ENCODE measurements at regions not wholly inside any gene's neighbourhood (a gene's known extent, or its start where the extent isn't known, plus 50 kb on each side); places are given as distances from the start of the nearest gene placed in this dataset.

DNA sequence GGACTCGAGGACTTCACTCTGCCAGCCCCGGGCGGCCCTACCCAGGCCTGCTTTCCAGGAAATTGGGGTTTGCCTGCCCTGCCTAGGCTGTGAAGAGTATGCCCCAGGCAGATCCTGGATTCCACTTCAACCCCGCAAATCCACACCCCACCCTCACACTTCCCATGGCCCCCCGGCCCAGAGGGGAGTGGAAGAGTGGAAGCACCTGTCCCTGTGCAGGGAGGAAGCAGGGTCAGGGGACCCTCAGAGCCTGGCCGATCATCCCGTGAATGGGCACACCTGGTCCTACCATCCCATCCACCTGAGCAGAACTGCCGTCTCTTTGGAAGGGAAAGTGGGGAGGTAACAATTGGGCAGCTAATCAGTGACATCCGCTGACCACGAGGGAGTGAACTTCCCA is 245.2 kb downstream of the EIPR1 start:
- no peak overlapping the region for H3K27ac Mint-ChIP-seq (ENCODE audit: unreplicated experiment)
- peaks cover 2% of the 10 kb centered on the region for H3K9me3 Mint-ChIP-seq (ENCODE audit: unreplicated experiment)
- peaks cover 5% of the 10 kb centered on the region for H3K36me3 Mint-ChIP-seq (ENCODE audit: unreplicated experiment)
- TF ChIP-seq, protein P1, sequence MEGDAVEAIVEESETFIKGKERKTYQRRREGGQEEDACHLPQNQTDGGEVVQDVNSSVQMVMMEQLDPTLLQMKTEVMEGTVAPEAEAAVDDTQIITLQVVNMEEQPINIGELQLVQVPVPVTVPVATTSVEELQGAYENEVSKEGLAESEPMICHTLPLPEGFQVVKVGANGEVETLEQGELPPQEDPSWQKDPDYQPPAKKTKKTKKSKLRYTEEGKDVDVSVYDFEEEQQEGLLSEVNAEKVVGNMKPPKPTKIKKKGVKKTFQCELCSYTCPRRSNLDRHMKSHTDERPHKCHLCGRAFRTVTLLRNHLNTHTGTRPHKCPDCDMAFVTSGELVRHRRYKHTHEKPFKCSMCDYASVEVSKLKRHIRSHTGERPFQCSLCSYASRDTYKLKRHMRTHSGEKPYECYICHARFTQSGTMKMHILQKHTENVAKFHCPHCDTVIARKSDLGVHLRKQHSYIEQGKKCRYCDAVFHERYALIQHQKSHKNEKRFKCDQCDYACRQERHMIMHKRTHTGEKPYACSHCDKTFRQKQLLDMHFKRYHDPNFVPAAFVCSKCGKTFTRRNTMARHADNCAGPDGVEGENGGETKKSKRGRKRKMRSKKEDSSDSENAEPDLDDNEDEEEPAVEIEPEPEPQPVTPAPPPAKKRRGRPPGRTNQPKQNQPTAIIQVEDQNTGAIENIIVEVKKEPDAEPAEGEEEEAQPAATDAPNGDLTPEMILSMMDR (IDR thresholded peaks at IDR 0.05; ENCODE audit: partially characterized antibody, unreplicated experiment), result no peak
- H3K27me3 Mint-ChIP-seq (ENCODE audit: unreplicated experiment), result peaks cover 2% of the 10 kb centered on the region
- DNase-seq, result no peak
- H3K4me3 Mint-ChIP-seq (ENCODE audit: unreplicated experiment), result no peak overlapping the region
- peaks cover 19% of the 10 kb centered on the region for H3K4me1 Mint-ChIP-seq (ENCODE audit: low read depth, unreplicated experiment)

DNA sequence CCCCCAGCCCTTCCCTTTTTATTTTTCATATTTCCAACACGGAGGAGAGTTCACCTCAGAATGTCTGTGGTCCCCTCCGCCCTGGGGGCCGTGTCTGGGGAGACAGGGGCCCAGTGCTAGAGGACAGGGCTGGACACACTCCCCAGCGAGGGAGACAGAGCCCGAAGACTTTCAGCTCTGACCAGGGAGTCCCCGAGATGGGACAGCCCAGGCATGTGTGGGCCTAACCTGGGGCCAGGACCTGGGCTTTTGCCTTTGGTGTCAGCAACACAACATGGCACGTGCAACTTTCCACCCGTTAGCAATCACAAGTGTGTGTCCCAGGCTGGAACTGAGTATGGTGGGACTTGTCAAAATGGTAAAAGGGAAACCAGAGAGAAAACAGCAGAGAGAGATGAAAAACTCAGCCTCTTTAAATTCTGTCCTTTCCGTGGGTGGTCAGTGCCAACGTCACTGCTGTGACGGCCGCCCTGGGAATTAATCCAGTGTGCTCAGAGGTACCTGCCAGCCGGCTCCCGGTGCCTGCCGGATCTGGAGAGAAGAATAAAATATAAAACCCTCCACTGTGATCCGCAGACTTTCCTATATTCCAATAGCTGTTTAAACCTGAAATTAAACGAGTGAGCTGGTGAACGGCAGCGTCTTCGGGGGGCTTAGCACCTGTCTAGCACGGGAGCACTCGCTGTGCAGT is 245.8 kb downstream of the EIPR1 start:
- Mint-ChIP-seq H3K27me3 (ENCODE audit: unreplicated experiment) (peaks cover 6% of the 10 kb centered on the region), H3K27ac (ENCODE audit: unreplicated experiment) (no peak overlapping the region), H3K36me3 (ENCODE audit: unreplicated experiment) (peaks cover 5% of the 10 kb centered on the region), H3K4me3 (ENCODE audit: unreplicated experiment) (no peak overlapping the region), H3K9me3 (ENCODE audit: unreplicated experiment) (peaks cover 6% of the 10 kb centered on the region), H3K4me1 (ENCODE audit: low read depth, unreplicated experiment) (peaks cover 26% of the 10 kb centered on the region)
- TF ChIP-seq, protein P1 (IDR thresholded peaks at IDR 0.05; ENCODE audit: partially characterized antibody, unreplicated experiment), result no peak
- DNase-seq, result no peak

DNA sequence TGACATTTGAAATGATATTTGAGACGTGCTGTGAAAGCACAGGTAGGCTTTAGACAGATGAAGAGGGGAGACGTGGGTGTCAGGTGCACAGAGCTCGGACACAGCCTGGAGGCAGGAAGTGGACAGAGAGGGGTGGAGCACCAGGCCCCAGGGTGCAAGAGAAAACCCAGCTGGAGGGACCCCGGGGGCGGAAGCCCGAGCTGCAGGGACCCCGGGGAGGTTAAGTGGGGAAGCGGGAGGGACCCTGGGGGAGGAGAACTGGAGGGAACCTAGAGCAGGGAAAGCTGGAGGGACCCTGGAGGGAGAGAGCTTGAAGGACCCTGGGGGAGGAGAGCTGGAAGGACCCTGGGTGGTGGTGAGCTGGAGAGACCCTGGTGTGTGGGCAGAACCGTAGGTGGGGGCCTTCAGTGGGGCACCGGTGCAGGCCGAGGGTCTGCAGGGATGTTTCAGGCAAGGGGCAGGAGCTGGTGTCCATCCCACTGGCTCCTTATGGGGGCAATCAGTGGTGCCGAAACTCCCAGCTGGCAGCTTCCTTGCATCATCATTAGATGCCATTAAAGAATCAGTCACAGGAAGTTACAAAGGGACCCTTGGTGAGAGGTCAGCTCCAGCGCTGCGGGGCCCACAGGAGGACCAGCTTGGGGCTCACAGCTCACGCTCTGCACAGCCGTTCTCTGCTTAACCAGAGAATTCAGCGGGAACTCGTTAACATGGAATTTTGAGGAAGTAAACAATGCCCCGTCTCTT is 246.6 kb downstream of the EIPR1 start:
- peaks cover 6% of the 10 kb centered on the region for H3K9me3 Mint-ChIP-seq (ENCODE audit: unreplicated experiment)
- no peak for DNase-seq
- no peak overlapping the region for H3K4me3 Mint-ChIP-seq (ENCODE audit: unreplicated experiment)
- TF ChIP-seq, protein P1 (IDR thresholded peaks at IDR 0.05; ENCODE audit: partially characterized antibody, unreplicated experiment), result no peak
- no peak overlapping the region for H3K27ac Mint-ChIP-seq (ENCODE audit: unreplicated experiment)
- H3K4me1 Mint-ChIP-seq (ENCODE audit: low read depth, unreplicated experiment), result peaks cover 33% of the 10 kb centered on the region
- H3K36me3 Mint-ChIP-seq (ENCODE audit: unreplicated experiment), result peaks cover 5% of the 10 kb centered on the region
- peaks cover 6% of the 10 kb centered on the region for H3K27me3 Mint-ChIP-seq (ENCODE audit: unreplicated experiment)

DNA sequence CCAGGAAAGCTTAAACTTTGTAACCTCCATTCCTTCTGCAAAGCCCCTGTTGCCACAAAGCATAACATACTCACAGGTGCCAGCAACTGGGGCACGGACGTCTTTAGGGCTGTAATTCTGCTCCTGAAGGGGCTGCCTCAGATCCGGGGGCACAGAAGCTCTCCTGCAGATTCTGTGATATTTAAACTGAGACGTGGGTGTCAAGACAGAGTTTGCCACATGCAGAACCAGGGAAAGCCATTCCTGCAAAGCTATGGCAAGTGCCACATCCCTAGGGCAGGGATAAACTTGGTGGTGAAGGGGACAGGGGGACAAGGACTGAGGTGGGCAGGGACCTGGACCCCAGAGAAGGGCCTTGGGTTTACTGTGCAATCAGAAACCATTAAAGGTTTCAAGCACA is 247.2 kb downstream of the EIPR1 start:
- Mint-ChIP-seq H3K27ac (ENCODE audit: unreplicated experiment) (peak overlapping the region; percentile 8), H3K36me3 (ENCODE audit: unreplicated experiment) (no peaks in the 10 kb centered on the region), H3K9me3 (ENCODE audit: unreplicated experiment) (peaks cover 6% of the 10 kb centered on the region), H3K4me1 (ENCODE audit: low read depth, unreplicated experiment) (peaks cover 35% of the 10 kb centered on the region), H3K27me3 (ENCODE audit: unreplicated experiment) (peaks cover 6% of the 10 kb centered on the region), H3K4me3 (ENCODE audit: unreplicated experiment) (no peak overlapping the region)
- TF ChIP-seq, protein P1 (IDR thresholded peaks at IDR 0.05; ENCODE audit: partially characterized antibody, unreplicated experiment), result no peak
- no peak for DNase-seq

DNA sequence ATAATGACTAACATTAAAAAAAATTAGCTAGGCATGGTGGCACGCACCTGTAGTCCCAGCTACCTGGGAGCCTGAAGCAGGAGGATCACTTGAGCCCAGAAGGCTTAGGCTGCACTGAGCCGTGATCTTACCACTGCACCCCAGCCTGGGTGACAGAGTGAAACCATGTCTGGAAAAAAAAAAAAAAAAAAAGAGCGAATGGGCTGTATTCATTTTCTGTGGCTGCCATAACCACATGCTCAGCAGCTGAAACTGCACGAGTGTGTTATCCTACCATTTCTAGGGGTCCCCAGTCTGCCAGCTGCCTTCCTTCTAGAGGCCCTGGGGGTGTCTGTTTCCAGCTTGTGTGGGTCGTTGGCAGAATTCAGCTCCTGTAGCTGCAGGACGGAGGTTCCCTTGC is 247.8 kb downstream of the EIPR1 start:
- Mint-ChIP-seq H3K4me1 (ENCODE audit: low read depth, unreplicated experiment) (peaks cover 36% of the 10 kb centered on the region), H3K9me3 (ENCODE audit: unreplicated experiment) (peaks cover 6% of the 10 kb centered on the region), H3K27me3 (ENCODE audit: unreplicated experiment) (peaks cover 6% of the 10 kb centered on the region), H3K36me3 (ENCODE audit: unreplicated experiment) (no peaks in the 10 kb centered on the region), H3K27ac (ENCODE audit: unreplicated experiment) (no peak overlapping the region), H3K4me3 (ENCODE audit: unreplicated experiment) (no peak overlapping the region)
- DNase-seq, result no peak
- TF ChIP-seq, protein P1 (IDR thresholded peaks at IDR 0.05; ENCODE audit: partially characterized antibody, unreplicated experiment), result no peak

Measured in glutamatergic neuron (in vitro differentiated cells).